HL-60 (cell line): ENCODE measurements at regions not wholly inside any gene's neighbourhood (a gene's known extent, or its start where the extent isn't known, plus 50 kb on each side); places are given as distances from the start of the nearest gene placed in this dataset.

Source experiments
- DNase-seq, 2 experiments: peaks; one replicate each; pipeline ENCODE4 v3.0.0-alpha.2; 2010 to 2020; ENCODE audit warnings: low read depth in 1 of 2, low spot score in 1 of 2
- H3K27ac ChIP-seq: fragments of 250-450 bp; sonication (Bioruptor Pico); replicated peaks from 2 replicates; pipeline ENCODE4 v1.5.1; 2020; ENCODE audit warnings: mild to moderate bottlenecking, moderate library complexity
- H3K27me3 ChIP-seq: fragments of 250-450 bp; sonication (Bioruptor Pico); 2 replicates; pipeline ENCODE4 v1.5.1; 2021; ENCODE audit warnings: mild to moderate bottlenecking, moderate library complexity; ENCODE audit not compliant: insufficient read depth, poor library complexity, severe bottlenecking
- H3K4me3 ChIP-seq: replicated peaks from 2 replicates; pipeline ENCODE4 v1.5.1; 2011; ENCODE audit warnings: mild to moderate bottlenecking, control low read depth, low read length; ENCODE audit not compliant: insufficient read depth
- GABPA ChIP-seq: IDR thresholded peaks from 2 replicates; pipeline ENCODE4 v1.6.1; 2012; ENCODE audit warnings: low read depth
- POLR2AphosphoS5 ChIP-seq: IDR thresholded peaks from 2 replicates; pipeline ENCODE4 v1.6.1; 2012; ENCODE audit warnings: low read depth
- SPI1 ChIP-seq: IDR thresholded peaks from 2 replicates; pipeline ENCODE4 v1.6.1; 2012; ENCODE audit warnings: low read depth, mild to moderate bottlenecking, borderline replicate concordance
- TF ChIP-seq, protein P1 (sequence below): IDR thresholded peaks from one replicate; pipeline ENCODE4 v1.5.1; 2011; ENCODE audit warnings: low read length, control low read depth, inconsistent platforms; ENCODE audit not compliant: insufficient read depth
- TF ChIP-seq, protein P2 (sequence below): IDR thresholded peaks from 2 replicates; pipeline ENCODE4 v1.6.1; 2012; ENCODE audit warnings: low read depth; ENCODE audit not compliant: insufficient replicate concordance

GRCh38 chr12:67804168-67804567 lies 155.6 kb downstream of the DYRK2 start:
- no peak overlapping the region for H3K27ac ChIP-seq
- TF ChIP-seq SPI1 (no peak), POLR2AphosphoS5 (no peak), GABPA (no peak)
- TF ChIP-seq, protein P1, sequence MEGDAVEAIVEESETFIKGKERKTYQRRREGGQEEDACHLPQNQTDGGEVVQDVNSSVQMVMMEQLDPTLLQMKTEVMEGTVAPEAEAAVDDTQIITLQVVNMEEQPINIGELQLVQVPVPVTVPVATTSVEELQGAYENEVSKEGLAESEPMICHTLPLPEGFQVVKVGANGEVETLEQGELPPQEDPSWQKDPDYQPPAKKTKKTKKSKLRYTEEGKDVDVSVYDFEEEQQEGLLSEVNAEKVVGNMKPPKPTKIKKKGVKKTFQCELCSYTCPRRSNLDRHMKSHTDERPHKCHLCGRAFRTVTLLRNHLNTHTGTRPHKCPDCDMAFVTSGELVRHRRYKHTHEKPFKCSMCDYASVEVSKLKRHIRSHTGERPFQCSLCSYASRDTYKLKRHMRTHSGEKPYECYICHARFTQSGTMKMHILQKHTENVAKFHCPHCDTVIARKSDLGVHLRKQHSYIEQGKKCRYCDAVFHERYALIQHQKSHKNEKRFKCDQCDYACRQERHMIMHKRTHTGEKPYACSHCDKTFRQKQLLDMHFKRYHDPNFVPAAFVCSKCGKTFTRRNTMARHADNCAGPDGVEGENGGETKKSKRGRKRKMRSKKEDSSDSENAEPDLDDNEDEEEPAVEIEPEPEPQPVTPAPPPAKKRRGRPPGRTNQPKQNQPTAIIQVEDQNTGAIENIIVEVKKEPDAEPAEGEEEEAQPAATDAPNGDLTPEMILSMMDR = no peak
- TF ChIP-seq, protein P2, sequence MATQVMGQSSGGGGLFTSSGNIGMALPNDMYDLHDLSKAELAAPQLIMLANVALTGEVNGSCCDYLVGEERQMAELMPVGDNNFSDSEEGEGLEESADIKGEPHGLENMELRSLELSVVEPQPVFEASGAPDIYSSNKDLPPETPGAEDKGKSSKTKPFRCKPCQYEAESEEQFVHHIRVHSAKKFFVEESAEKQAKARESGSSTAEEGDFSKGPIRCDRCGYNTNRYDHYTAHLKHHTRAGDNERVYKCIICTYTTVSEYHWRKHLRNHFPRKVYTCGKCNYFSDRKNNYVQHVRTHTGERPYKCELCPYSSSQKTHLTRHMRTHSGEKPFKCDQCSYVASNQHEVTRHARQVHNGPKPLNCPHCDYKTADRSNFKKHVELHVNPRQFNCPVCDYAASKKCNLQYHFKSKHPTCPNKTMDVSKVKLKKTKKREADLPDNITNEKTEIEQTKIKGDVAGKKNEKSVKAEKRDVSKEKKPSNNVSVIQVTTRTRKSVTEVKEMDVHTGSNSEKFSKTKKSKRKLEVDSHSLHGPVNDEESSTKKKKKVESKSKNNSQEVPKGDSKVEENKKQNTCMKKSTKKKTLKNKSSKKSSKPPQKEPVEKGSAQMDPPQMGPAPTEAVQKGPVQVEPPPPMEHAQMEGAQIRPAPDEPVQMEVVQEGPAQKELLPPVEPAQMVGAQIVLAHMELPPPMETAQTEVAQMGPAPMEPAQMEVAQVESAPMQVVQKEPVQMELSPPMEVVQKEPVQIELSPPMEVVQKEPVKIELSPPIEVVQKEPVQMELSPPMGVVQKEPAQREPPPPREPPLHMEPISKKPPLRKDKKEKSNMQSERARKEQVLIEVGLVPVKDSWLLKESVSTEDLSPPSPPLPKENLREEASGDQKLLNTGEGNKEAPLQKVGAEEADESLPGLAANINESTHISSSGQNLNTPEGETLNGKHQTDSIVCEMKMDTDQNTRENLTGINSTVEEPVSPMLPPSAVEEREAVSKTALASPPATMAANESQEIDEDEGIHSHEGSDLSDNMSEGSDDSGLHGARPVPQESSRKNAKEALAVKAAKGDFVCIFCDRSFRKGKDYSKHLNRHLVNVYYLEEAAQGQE = no peak
- H3K4me3 ChIP-seq = no peak overlapping the region
- H3K27me3 ChIP-seq = no peaks in the 10 kb centered on the region
- DNase-seq = no peak

- Histone ChIP-seq H3K4me3 (no peak overlapping the region), H3K27ac (no peak overlapping the region), H3K27me3 (no peaks in the 10 kb centered on the region)
- no peak for DNase-seq
- TF ChIP-seq POLR2AphosphoS5 (no peak), GABPA (no peak), SPI1 (no peak)
- TF ChIP-seq, protein P1 = no peak
- TF ChIP-seq, protein P2 = no peak
These were observed 159.3 kb downstream of the DYRK2 start for GRCh38 chr12:67807814-67808213.

GRCh38 chr12:67810166-67810565 lies 161.6 kb downstream of the DYRK2 start:
- no peak for DNase-seq
- TF ChIP-seq, protein P2 = no peak
- no peak for TF ChIP-seq SPI1
- no peak for TF ChIP-seq POLR2AphosphoS5
- TF ChIP-seq GABPA = no peak
- TF ChIP-seq, protein P1 = no peak
- H3K27ac ChIP-seq = no peak overlapping the region
- H3K27me3 ChIP-seq = no peaks in the 10 kb centered on the region
- no peak overlapping the region for H3K4me3 ChIP-seq
